HG03108 (cell line): ENCODE measurements at regions not wholly inside any gene's neighbourhood (a gene's known extent, or its start where the extent isn't known, plus 50 kb on each side); places are given as distances from the start of the nearest gene placed in this dataset.
"Not testable (repeated sequence)": the region's sequence is repeated elsewhere in the genome, so short reads cannot be mapped to it uniquely, and the experiment has no call there.

Experiments used
- ATAC-seq: cut with Tn5 transposase; IDR thresholded peaks from one replicate; pipeline ENCODE4 v1.9.1; 2021; ENCODE audit warnings: moderate library complexity; ENCODE audit not compliant: unreplicated experiment

DNA sequence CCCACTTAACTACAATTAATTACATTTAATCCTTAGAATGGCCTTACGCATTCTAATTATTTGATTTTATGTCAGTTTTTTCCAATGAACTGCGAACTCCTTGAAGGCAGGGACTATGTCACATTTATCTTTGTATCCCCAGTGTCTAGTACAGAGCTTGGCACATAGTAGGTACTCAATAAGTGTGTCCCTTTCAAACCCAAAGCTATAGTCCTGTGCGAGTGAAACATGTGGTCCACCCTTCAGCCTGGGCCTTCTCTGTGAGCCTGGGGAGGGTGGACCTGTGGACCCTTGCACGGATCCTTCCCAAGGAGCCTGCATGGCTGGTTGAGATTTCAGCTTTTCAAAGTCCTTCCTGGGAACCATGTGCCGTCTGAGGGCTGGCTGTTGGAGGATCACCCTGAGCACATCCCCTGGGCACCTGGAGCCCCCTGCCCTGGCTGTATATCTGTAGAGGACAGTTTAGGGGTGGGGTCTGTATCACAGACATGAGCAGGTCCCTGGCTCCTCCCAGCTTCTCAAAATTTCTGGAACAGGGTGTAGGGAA is 103.1 kb downstream of the IER5 start:
- ATAC-seq = no peak

DNA sequence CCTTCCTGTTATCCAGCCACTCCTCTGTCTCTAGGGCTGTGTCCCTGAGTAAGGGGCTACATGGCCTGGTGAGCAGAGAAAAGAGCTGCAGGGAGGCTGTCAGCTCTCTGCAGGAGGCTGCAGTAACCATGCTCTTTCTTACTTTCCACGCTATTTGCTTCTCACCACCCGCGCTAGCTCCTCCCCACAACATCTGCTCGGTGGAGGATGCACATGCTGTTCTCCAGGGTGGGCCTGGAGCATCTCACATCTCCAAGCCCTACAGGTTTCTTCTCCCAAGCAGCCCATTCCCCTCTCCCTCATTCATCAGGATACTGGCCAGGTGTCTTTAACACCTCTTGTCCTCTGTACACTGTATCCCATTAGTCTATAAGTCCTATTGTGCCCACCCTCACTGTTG is 103.8 kb downstream of the IER5 start:
- no peak for ATAC-seq

DNA sequence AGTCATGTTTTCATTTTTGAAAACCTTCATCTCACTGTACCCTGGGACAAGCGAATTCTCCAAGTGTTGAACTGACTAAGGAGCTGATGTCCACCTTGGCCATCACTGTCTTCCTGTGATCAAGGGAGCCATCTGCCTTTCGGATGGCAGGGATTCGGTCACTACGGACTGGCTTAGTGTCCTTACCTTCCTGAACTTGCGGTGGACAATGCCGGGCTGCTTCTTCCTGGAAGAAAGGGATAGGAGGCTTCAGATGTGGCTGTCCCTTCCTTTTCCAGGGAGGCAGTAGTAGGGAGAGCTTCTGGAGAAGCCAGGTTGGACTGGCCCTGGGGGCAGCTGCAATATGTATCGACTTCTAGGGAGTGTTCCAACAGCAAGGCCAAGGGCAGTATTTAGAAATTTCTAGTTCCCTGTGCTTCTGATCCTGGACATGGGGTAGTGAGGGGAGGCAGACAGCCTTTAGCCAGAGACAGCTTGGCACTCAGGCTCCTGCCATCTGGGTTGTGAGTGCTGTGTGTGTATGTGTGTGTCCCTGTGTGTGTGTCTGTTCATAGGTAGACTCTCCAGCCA is 114.6 kb downstream of the IER5 start:
- no peak for ATAC-seq

DNA sequence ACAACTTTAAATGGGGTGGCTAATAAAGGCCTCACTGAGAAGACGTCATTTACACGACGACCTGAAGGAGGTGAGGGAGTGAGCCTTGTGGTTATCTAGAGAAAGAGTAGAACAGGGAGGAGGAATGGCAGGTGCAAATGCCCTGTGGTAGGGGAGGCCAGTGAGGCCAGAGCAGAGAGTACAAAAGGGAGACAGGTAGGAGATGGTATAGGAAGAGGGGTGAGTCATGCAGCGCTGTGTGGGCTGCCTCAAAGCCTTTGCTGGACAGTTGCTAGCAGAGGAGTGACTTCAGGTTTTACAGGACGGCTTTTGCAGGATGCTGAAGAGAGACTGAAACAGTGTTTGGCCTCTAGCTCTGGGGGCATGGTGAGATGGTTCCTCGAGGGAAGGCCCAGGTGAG is 116.0 kb downstream of the IER5 start:
- ATAC-seq = no peak

DNA sequence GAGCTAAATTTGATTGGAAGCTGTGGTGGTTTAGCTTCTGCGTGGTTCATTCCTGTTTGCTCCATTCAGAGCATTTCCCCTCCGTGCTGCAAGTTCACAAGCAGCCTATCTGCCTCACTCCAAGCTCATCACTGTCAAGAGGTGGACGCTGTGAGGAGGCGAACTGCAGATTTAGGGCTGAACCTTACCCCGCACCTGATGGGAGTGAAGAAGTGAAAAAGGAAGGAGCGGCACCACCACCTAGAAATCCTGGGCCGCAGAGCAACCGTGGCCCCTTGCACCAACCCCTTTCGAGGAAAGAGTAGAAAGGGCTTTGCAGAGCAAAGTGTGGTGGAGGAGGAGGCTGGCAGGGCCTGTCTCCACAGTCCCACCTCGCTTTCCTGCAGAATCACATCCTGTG is 117.4 kb downstream of the IER5 start:
- no peak for ATAC-seq

DNA sequence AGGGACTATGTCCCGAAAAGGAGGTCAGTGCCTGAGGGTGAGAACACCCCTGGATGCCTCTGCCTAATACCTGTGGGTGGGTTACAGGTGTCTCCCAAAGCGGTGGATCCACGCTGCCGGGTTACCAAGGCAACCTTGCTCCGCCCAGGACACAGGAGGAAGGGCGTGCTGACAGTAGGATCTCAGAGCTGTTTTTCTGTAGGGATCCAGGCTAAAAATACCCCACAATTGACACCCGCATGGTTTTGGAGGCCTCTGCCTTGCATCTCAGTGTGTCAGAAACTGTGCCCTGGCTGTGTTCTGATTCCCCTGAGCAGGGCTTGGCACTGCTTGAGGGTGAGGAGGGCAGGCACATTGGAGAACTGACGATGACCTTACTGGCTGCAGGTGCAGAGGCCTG is 118.0 kb downstream of the IER5 start:
- ATAC-seq = no peak

DNA sequence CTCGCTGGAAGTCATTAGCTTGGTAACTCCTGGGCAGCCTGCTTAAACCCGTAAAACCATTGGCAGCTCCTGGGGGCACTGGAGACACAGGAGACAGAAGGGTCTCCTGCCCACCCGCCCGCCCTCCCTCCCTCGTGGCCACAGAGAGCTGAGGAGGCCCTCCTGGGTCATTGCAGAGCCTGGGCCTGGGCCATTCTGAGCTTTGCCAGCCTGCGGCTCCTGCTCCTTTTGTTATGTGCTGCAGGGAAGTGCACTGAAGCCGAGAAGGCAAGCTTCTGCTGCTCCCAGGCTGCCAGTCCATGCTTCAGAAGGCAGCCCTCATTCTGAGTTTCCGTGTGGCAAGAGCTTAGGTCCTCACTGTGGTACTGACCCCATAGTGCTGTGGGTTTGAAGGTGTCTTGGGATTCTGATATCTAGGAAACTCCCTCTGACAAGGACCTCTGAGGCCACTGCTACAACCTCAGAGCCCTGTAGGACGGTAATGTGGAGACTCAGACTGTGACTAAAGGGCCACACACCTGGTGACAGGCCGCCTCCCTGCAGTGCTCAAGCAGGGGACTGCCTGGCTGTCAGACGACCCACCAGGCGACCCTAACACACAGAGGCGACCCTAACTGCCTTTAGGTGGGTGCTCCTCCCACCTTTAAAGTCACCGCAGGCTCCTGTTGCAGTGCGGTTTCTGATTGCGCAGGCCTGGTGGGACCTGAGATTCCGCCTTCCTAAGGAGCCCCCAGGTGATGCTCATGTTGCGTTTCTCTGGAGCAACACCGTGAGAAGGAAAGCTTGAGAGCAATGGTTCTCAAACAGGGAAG is 118.7 kb downstream of the IER5 start:
- ATAC-seq = no peak

DNA sequence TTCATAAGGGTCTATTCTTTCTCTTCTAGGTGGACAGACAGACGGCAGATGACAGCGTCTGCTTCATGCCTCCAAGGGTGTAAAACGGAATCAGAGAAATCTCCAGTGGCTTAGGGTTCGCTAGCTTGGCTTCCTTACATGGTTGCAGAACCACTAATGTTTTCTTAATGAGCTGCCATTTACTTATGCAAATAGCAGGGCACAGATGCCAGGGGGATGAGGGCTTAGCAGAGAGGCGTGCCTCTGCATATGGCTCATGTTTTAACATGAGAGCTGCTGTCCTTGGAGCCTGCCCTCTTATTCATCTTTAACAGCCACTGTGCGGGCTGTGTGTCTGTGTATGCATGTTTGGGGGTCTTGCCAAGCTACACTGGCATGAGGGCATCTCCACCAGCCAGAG is 119.6 kb downstream of the IER5 start:
- ATAC-seq = no peak

DNA sequence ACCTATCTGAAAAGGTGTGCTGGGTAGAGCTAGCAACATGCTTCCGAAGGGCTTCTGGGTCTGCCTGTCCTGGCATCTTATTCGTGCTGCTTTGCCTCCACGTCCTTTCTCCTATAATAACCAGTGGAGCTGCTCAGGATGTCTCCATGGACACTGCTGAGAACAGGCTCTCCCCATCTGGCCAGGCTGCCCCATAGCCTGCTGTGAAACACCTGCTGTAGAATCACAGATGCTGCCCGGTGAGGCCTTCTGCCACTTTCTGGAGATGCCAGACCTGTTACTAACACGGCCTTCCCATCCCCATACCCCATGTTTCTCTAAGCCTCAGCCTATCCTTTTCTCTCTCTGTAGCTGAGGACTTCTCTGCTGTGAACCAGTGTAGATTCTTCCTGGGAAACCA is 120.5 kb downstream of the IER5 start:
- no peak for ATAC-seq

DNA sequence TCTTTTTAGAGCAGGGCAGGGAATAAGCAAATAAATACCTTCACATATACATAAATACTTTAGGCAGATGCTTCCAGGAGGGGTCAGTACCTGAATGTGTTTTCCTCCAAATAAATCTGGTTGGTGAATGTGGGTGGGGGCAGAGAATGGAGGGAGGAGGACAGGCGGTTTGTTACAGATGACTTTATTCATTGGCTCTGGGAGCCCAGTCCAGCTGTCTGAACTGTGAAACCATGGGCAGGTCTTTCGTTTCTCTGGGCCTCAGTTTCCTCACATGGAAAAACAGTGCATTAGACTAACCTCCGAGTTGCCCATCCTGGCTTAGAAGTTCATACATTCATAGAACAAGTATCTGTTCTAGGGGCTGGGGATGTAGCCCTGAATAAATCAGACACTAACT is 124.6 kb downstream of the IER5 start:
- ATAC-seq = no peak

DNA sequence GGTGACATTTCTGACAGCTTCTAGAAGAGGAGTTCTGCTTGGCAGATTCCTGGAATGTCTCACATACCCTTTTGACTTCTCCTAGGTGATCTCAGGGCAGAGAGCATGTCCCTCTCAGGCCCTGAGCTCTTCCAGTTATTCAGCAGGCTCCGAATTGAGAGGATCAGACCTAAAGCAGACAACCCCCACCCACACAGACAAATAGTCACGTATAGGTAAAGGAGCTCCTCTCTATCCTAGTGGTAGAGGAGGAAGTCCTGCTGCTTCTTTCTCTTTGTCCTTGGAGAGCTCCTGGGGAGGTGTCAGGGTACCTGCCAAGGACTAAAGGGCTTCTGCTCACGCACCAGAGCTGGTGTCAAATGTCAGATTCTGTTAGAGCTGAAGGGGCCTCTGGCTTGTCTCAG is 128.1 kb downstream of the IER5 start:
- ATAC-seq = no peak

DNA sequence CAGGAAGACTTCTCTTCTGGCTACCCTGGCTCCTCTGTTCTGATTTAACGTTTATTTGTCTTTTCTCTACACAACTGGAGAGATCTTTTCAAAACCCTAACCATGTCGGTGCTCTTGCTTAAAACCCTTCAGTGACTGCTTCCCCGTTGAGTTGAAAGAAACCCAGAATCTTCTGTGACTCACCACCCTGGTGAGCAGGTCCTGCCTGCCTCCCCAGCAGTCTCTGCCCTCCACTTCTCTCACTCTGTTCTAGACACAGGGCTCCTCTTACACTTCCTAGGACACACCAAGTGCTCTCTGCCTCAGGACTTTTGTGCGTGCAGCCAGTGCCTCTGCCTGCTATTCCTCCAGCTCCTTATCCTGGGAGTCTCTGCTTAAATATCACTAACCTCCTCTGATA is 131.4 kb downstream of the IER5 start:
- ATAC-seq = no peak

DNA sequence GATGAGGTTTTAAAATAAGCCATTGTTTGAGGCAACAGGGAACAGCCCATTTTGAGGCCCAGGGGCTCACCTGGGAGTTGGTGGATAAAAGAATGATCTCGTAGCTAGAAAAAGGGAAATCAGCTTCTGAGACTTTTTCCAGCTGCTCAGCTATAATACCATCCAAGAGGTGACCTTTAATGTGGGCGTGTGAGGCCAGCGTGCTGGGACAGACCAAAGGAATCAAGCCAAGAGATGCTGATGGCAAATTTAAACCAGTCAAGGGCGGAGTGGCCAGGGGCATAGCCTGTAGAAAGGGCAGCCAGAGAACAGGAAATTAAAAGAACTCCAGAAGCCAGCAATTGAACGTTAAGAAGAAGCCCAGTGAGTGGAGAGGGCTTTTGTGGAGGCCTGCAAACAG is 132.6 kb downstream of the IER5 start:
- no peak for ATAC-seq

DNA sequence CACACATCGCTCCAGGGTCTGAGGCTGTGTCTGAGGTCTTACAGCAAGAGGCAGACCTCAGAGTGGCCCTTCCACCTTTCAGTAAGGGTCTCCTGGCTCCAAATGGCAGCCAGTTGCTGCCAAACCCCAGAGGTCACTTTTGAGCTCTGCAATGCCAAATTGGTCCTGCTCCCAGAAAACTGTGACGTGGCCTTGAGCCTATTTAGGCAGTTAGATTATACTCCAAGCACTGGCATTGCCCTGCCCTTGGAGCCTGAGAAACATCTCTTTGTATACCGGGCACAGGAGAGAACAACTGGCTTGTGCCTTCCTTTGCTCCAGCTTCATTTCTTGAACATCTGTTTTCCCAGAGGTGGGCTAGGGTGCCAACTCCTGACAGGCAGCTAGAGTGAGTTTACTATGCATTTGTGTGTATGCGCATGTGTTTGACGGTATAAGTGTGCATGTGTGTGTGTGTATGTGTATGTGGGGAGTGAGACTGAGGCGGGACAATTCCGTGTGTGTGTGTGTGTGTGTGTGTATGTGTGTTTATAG is 134.5 kb downstream of the IER5 start:
- ATAC-seq = no peak

DNA sequence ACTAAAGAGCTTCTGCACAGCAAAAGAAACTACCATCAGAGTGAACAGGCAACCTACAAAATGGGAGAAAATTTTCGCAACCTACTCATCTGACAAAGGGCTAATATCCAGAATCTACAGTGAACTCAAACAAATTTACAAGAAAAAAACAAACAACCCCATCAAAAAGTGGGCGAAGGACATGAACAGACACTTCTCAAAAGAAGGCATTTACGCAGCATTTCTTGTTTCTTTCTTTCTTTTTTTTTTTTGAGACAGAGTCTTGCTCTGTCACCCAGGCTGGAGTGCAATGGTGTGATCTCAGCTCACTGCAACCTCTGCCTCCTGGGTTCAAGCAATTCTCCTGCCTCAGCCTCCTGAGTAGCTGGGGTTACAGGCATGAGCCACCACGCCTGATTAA is 138.2 kb downstream of the IER5 start:
- ATAC-seq = not testable (repeated sequence)

DNA sequence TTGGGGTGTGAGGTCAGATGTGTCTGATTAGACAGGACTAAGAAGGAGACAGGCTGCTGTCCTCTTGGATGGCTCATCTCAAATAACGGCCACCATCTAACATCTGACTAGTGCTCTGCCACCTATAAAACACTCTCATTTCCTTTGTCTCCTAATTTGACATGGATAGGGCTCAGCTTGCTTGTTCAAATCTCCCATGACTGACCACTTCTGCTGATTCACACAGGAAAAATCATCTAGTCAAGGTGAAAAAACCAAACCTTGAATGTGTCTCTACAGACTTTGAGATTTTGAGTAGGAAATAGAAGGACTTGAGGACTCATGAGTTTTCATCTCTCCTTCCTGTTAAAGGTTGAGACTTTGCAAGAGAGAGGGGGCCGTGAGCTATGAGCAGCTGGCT is 150.6 kb downstream of the IER5 start:
- ATAC-seq = no peak

DNA sequence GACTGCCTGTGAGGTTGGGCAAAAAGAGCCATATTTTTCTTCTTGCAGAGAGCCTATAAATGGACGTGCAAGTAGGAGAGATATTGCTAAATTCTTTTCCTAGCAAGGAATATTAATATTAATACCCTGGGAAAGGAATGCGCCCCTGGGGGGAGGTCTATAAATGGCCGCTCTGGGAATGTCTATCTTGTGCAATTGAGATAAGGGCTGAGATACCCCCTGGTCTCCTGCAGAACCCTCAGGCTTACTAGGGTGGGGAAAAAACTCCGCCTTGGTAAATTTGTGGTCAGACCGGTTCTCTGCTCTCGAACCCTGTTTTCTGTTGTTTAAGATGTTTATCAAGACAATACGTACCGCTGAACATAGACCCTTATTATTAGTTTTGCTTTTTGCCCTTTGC is 157.8 kb downstream of the IER5 start:
- not testable (repeated sequence) for ATAC-seq

DNA sequence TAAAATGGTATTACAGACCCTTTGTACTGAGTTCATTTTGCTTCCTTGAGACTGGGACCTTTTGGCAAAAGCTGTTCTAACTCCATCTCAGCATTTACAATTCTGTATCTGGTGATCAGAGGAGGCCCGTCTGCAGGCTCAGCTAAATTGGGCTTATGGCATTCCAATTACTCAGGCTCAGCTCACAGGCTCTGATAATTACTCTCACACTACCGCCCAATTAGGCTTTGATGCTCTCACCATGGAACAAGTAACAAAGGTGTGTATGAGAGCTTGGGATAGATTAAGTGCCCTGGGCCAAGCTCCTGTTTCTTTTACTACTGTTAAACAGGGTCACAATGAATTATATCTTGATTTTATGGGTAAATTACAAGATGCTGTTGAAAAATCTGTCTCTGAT is 159.9 kb downstream of the IER5 start:
- ATAC-seq = not testable (repeated sequence)

DNA sequence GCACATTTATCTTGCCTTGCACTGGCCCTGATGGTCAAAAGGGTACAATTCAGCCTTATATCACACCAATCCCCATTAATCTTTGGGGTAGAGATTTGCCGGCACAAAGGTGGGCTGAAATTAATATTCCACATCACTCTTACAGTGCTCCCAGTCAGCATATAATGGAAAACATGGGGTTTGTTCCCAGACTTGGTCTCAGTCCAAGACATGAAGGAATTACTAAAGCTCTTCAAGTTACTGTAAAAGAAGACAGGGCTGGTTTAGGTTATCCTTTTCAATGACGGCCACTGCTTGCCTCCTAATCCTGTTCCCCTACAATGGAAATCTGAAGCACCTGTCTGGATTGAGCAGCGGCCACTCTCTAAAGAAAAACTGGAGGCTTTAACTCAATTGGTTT is 160.7 kb downstream of the IER5 start:
- ATAC-seq = no peak

DNA sequence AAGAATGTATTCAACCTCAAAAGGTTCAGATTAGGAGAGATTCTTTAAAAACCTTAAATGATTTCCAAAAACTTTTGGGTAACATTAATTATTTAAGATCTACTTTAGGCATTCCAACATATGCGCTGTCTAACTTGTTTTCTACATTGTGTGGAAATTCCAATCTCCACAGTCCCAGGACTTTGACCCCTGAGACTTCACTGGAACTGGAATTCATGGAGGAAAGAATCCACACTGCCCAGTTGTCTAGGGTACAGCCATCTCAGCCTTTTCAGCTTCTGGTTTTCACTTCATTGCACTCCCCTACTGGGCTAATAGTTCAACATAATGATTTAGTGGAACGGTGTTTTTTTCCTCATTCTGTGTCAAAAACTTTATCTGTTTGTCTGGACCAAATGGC is 161.5 kb downstream of the IER5 start:
- ATAC-seq = no peak

DNA sequence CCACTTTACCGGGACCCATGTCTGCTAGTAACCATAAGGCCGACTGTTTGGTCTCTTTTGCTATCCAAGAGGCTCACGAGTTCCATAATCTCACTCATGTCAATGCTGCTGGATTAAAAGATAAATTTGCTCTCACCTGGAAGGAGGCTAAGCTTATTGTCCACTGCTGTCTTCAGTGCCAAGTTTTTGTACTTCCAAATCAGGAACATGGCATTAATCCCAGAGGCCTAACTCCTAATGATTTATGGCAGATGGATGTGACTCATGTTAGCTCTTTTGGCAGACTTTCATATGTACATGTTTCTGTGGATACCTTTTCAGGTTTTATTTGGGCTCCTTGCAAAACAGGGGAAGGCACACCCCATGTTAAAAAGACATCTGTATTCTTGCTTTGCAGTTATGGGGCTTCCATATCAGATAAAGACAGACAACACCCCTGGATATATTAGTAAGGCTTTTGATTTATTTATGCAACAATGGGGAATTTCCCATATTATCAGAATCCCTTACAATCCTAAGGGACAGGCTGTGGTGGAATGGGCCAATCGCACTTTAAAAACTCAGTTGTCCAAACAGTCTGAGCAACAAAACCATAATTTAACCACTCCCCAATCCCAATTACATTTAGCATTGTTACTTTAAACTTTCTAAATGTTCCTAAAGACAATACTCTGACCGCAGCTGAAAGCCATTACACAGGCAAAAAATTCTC is 162.7 kb downstream of the IER5 start:
- no peak for ATAC-seq

DNA sequence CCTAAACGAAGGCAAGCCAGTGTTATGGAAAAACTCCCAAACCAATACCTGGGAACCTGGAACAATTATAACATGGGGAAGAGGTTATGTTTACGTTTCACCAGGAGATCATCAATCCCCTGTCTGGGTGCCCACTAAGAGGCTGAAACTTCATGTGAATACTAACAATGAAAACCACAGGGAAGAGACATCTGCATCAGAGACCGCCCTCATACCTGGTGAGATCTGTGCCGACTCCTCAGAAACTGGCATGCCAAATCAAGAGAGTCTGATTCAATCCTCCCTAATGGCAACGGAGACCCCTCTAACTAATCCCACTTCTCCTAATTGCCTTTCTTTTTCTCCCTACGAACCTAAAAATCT is 163.2 kb downstream of the IER5 start:
- ATAC-seq = no peak
